IMR-90 (cell line): ENCODE measurements at regions not wholly inside any gene's neighbourhood (a gene's known extent, or its start where the extent isn't known, plus 50 kb on each side); places are given as distances from the start of the nearest gene placed in this dataset.

Experiments used
- ATAC-seq: fragments of 200-7000 bp; cut with Tn5 transposase; 2 replicates; pipeline ENCODE4 v1.9.1; 2020; ENCODE audit warnings: low read depth, mild to moderate bottlenecking, moderate library complexity
- BruUV-seq: library from RNA; stranded (reverse); fragments of 400-500 nt; replicated peaks from 2 replicates; lab custom pipeline; 2021; lab: Mats Ljungman, UMichigan
- CTCF ChIA-PET: fragments of 300-600 bp; formaldehyde crosslinking; extraction: SDS; loops from one replicate; lab custom pipeline; 2021; ENCODE audit warnings: antibody characterized with exemption; lab: Yijun Ruan, JAX
- POLR2A ChIA-PET: fragments of 300-600 bp; sonication (Branson Sonifier 250); formaldehyde crosslinking; loops from one replicate; lab custom pipeline; 2022; ENCODE audit warnings: antibody characterized with exemption; ENCODE audit not compliant: unreplicated experiment; lab: Charles Lee
- DNase-seq: peaks from one replicate; pipeline ENCODE4 v3.0.0; 2013
- H2AFZ ChIP-seq: replicated peaks from 2 replicates; pipeline ENCODE3; 2013; ENCODE audit warnings: low read length, mild to moderate bottlenecking; ENCODE audit not compliant: poor library complexity
- H2AK5ac ChIP-seq: 2 replicates; pipeline ENCODE4 v1.6.1; 2013; ENCODE audit warnings: low read depth, low read length, inconsistent platforms
- H2AK9ac ChIP-seq: replicated peaks from 2 replicates; pipeline ENCODE3; 2013; ENCODE audit warnings: mild to moderate bottlenecking, low read depth, low read length, moderate library complexity; ENCODE audit not compliant: poor library complexity
- H2BK120ac ChIP-seq: 2 replicates; pipeline ENCODE4 v1.6.1; 2013; ENCODE audit warnings: low read depth, low read length, inconsistent platforms
- H2BK15ac ChIP-seq: 3 replicates; pipeline ENCODE4 v1.6.1; 2013; ENCODE audit warnings: low read depth, low read length, inconsistent platforms
- H2BK20ac ChIP-seq: 2 replicates; pipeline ENCODE4 v1.6.1; 2013; ENCODE audit warnings: low read depth, mild to moderate bottlenecking, inconsistent platforms, low read length, moderate library complexity
- H2BK5ac ChIP-seq: 2 replicates; pipeline ENCODE4 v1.6.1; 2013; ENCODE audit warnings: mild to moderate bottlenecking, low read depth, low read length, inconsistent platforms; ENCODE audit not compliant: poor library complexity, severe bottlenecking
- H3K14ac ChIP-seq: replicated peaks from 2 replicates; pipeline ENCODE4 v1.6.1; 2013; ENCODE audit warnings: low read depth, low read length, inconsistent platforms
- H3K18ac ChIP-seq: 2 replicates; pipeline ENCODE4 v1.6.1; 2013; ENCODE audit warnings: low read depth, low read length, control low read depth
- H3K23ac ChIP-seq: 2 replicates; pipeline ENCODE4 v1.6.1; 2013; ENCODE audit warnings: low read depth, low read length, inconsistent platforms
- H3K27ac ChIP-seq: 2 replicates; pipeline ENCODE4 v1.5.1; 2013; ENCODE audit warnings: mild to moderate bottlenecking, control low read depth, low read length; ENCODE audit not compliant: insufficient read depth
- H3K27me3 ChIP-seq: 2 replicates; pipeline ENCODE4 v1.6.1; 2013; ENCODE audit warnings: low read length; ENCODE audit not compliant: control insufficient read depth, insufficient read depth
- H3K36me3 ChIP-seq: 2 replicates; pipeline ENCODE4 v1.6.1; 2013; ENCODE audit warnings: low read length, mixed read lengths; ENCODE audit not compliant: control insufficient read depth, insufficient read depth
- H3K4ac ChIP-seq: 2 replicates; pipeline ENCODE4 v1.6.1; 2013; ENCODE audit warnings: low read depth, low read length, inconsistent platforms
- H3K4me1 ChIP-seq: 2 replicates; pipeline ENCODE4 v1.6.1; 2013; ENCODE audit warnings: low read length, mixed read lengths; ENCODE audit not compliant: control insufficient read depth, insufficient read depth
- H3K4me2 ChIP-seq: 2 replicates; pipeline ENCODE4 v1.6.1; 2013; ENCODE audit warnings: low read depth, mild to moderate bottlenecking, control low read depth, low read length, moderate library complexity
- H3K4me3 ChIP-seq: 2 replicates; pipeline ENCODE4 v1.5.1; 2013; ENCODE audit warnings: low read depth, mild to moderate bottlenecking, control low read depth, low read length, moderate library complexity; ENCODE audit not compliant: insufficient read depth
- H3K56ac ChIP-seq: 2 replicates; pipeline ENCODE4 v1.6.1; 2013; ENCODE audit warnings: low read length, inconsistent platforms; ENCODE audit not compliant: insufficient read depth; ENCODE audit errors: extremely low read depth
- H3K79me1 ChIP-seq, 2 experiments: 2 replicates each; pipeline ENCODE4 v1.6.1; 2013; ENCODE audit warnings: low read length in 2 of 2, inconsistent platforms in 1 of 2, low read depth in 1 of 2
- H3K9ac ChIP-seq: 2 replicates; pipeline ENCODE4 v1.6.1; 2013; ENCODE audit warnings: low read depth, low read length, control low read depth
- H3K9me1 ChIP-seq: 2 replicates; pipeline ENCODE4 v1.6.1; 2013; ENCODE audit warnings: low read length, inconsistent platforms; ENCODE audit not compliant: insufficient read depth
- H3K9me3 ChIP-seq: 2 replicates; pipeline ENCODE4 v1.6.1; 2013; ENCODE audit warnings: low read length; ENCODE audit not compliant: control insufficient read depth, insufficient read depth
- H4K20me1 ChIP-seq: 2 replicates; pipeline ENCODE4 v1.6.1; 2013; ENCODE audit warnings: low read length, inconsistent platforms; ENCODE audit not compliant: insufficient read depth
- H4K5ac ChIP-seq: 2 replicates; pipeline ENCODE4 v1.6.1; 2013; ENCODE audit warnings: mild to moderate bottlenecking, low read depth, low read length, control low read depth
- H4K8ac ChIP-seq, 2 experiments: 2 replicates each; pipeline ENCODE4 v1.6.1; 2013; ENCODE audit warnings: low read depth in 2 of 2, low read length in 2 of 2, control low read depth in 1 of 2, inconsistent platforms in 1 of 2
- H4K91ac ChIP-seq: 2 replicates; pipeline ENCODE4 v1.6.1; 2013; ENCODE audit warnings: low read depth, low read length, inconsistent platforms; ENCODE audit not compliant: insufficient read depth
- MAFK ChIP-seq: IDR thresholded peaks from 2 replicates; pipeline ENCODE4 v1.6.1; 2012; ENCODE audit warnings: low read depth, low read length, improper control_type of control experiment
- MAZ ChIP-seq: IDR thresholded peaks from 2 replicates; pipeline ENCODE4 v1.6.1; 2012; ENCODE audit warnings: low read depth, mild to moderate bottlenecking, low read length, improper control_type of control experiment, moderate library complexity, borderline replicate concordance
- NFE2L2 ChIP-seq: fragments of 150-350 bp; IDR thresholded peaks from 2 replicates; pipeline ENCODE4 v1.6.1; 2016; ENCODE audit warnings: low read depth, mild to moderate bottlenecking, low read length
- RCOR1 ChIP-seq: IDR thresholded peaks from 2 replicates; pipeline ENCODE4 v1.6.1; 2012; ENCODE audit warnings: mild to moderate bottlenecking, low read length, improper control_type of control experiment; ENCODE audit not compliant: insufficient replicate concordance
- WGBS, 2 experiments: methylation state at CpG; one replicate each; pipeline versions ENCODE4 v1.1.5 to v1.1.7; 2013; ENCODE audit warnings: missing lambda C conversion rate in 2 of 2; ENCODE audit not compliant: insufficient read length in 1 of 2; ENCODE audit errors: extremely low coverage in 2 of 2; 5-methylcytosine and 5-hydroxymethylcytosine counted together
- dilution Hi-C: fragments of 300-500 bp; cut with HindIII; formaldehyde crosslinking; loops from one replicate; pipeline ENCODE4 v1.14.3; 2018; ENCODE audit warnings: low sequenced_read_pairs; ENCODE audit not compliant: unreplicated experiment
- in situ Hi-C: fragments of 300-500 bp; cut with MboI; formaldehyde crosslinking; loops from 3 replicates; pipeline ENCODE4 v1.14.3; 2019; ENCODE audit warnings: low sequenced_read_pairs, inconsistent platforms, mixed read lengths
- intact Hi-C: fragments of 100-400 bp; cut with micrococcal nuclease; formaldehyde crosslinking; loops from 2 replicates; pipeline ENCODE4 v1.10.0; 2022
- TF ChIP-seq, protein P1 (sequence below): conservative IDR thresholded peaks from 2 replicates; pipeline ENCODE4 v1.5.1; 2012; ENCODE audit warnings: mild to moderate bottlenecking, low read depth, low read length, improper control_type of control experiment

DNA sequence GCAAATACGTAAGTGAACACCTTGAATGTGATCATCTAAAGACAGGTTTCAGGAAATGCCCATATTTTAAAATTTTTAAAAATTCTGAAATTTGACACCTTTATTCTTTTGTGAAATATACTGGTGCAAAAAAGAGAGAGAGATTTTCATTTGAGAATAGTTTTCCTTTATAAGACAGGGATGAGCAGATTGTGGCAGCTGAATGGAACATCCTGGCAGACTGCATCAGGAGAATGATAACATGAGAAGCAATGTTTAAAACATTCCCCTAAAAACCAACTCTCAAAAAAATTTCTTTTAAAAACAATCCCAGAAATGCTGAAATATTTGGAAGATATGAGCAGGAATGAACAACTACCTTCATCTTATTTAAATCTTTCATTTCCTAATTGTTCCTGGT is 744.8 kb upstream of the ID2 start:
- no peaks in the 10 kb centered on the region for H3K36me3 ChIP-seq
- no peak overlapping the region for H2AK5ac ChIP-seq
- TF ChIP-seq RCOR1 (no peak), MAFK (no peak), MAZ (no peak), NFE2L2 (no peak)
- TF ChIP-seq, protein P1, sequence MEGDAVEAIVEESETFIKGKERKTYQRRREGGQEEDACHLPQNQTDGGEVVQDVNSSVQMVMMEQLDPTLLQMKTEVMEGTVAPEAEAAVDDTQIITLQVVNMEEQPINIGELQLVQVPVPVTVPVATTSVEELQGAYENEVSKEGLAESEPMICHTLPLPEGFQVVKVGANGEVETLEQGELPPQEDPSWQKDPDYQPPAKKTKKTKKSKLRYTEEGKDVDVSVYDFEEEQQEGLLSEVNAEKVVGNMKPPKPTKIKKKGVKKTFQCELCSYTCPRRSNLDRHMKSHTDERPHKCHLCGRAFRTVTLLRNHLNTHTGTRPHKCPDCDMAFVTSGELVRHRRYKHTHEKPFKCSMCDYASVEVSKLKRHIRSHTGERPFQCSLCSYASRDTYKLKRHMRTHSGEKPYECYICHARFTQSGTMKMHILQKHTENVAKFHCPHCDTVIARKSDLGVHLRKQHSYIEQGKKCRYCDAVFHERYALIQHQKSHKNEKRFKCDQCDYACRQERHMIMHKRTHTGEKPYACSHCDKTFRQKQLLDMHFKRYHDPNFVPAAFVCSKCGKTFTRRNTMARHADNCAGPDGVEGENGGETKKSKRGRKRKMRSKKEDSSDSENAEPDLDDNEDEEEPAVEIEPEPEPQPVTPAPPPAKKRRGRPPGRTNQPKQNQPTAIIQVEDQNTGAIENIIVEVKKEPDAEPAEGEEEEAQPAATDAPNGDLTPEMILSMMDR, result no peak
- H2AK9ac ChIP-seq, result no peak overlapping the region
- BruUV-seq, result no TSS peak
- dilution Hi-C loops (no loop called here), in situ Hi-C loops (no loop called here), intact Hi-C loops (no loop called here)
- no peak overlapping the region for H3K14ac ChIP-seq
- no peaks in the 10 kb centered on the region for H4K20me1 ChIP-seq
- H3K9me3 ChIP-seq, result no peaks in the 10 kb centered on the region
- H2BK15ac ChIP-seq, result no peak overlapping the region
- H3K9ac ChIP-seq, result no peak overlapping the region
- H4K8ac ChIP-seq, result no peak overlapping the region
- H3K4me1 ChIP-seq, result no peaks in the 10 kb centered on the region
- H2BK5ac ChIP-seq, result no peak overlapping the region
- no peak overlapping the region for H3K23ac ChIP-seq
- H3K56ac ChIP-seq, result no peak overlapping the region
- no peaks in the 10 kb centered on the region for H3K27me3 ChIP-seq
- no peak overlapping the region for H4K5ac ChIP-seq
- ChIA-PET CTCF (no interaction called here), POLR2A (no interaction called here)
- no peak overlapping the region for H3K27ac ChIP-seq
- H3K79me1 ChIP-seq, result no peaks in the 10 kb centered on the region
- no peak overlapping the region for H3K4ac ChIP-seq
- no peak overlapping the region for H2BK20ac ChIP-seq
- no peak overlapping the region for H2AFZ ChIP-seq
- no peak overlapping the region for H3K18ac ChIP-seq
- no CpG with 5 or more reads among the region's 1 CpG for WGBS, 2 experiments
- H4K91ac ChIP-seq, result no peak overlapping the region
- H2BK120ac ChIP-seq, result no peak overlapping the region
- no peak overlapping the region for H3K4me3 ChIP-seq
- DNase-seq (no peak), ATAC-seq (no peak)
- H3K9me1 ChIP-seq, result no peaks in the 10 kb centered on the region
- H3K4me2 ChIP-seq, result no peak overlapping the region
